ENCODE measurements at regions not wholly inside any gene's neighbourhood (a gene's known extent, or its start where the extent isn't known, plus 50 kb on each side); places are given as distances from the start of the nearest gene placed in this dataset.

DNA sequence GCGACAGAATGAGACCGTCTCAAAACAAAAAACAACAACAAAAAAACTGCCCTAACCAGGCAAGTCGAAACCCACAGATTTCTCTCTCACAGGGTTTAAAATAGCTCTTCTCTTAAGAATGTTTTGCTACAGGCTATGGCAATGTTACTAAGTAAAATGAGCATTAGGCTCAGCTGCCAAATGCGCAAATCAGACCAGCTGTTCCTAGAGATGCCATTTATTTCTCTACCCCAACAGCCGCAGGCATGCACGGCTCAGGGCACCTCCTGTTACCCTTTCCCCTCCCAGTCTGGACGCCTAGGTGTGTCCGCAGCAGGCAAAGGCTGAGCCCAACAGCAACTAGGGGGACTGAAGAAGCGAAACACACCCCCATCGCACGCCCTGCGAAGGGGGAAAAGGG, 168.3 kb upstream of the MBL2 start:
- DNase-seq = no peak

GRCh38 chr10:52939894-52940293, 167.3 kb upstream of the MBL2 start:
- no peak for DNase-seq

DNA sequence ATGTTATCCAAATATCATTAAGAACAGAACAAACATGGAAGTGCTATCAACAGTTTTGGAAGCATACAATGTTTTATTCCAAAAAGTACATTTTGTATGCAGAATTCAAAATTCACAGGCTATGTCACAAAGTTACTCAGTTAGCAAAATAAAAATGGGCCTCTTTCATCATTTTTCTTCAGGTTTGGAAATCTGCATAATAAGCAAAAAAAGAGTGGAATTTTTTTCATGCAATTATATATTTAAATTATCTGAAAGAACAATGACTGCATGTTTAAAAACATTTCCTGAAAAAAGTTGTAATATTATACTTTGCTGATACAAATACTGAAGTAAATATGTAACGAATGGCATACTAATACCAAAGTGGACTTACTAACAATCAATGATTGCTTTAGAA, 161.2 kb upstream of the MBL2 start:
- no peak for DNase-seq

DNA sequence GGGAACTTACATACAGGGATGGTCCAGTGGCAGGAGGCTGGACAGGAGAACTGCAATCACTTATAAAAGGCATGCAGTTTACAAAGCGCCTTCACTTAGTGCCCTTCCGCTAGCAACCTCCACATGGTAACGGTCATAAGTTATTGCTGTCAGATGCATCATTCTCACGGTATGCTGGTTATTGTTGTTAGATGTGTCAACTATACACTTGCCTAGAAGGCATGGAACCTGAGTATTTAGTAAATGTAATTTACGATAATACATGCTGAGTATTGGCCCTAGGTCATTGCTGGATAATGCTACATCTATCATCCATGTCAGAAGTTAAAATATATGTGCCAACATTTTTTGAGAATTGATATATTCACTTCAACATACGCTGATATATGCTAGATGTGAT, 155.1 kb upstream of the MBL2 start:
- no peak for DNase-seq

GRCh38 chr10:52923520-52923919, 150.9 kb upstream of the MBL2 start:
- DNase-seq = no peak

DNA sequence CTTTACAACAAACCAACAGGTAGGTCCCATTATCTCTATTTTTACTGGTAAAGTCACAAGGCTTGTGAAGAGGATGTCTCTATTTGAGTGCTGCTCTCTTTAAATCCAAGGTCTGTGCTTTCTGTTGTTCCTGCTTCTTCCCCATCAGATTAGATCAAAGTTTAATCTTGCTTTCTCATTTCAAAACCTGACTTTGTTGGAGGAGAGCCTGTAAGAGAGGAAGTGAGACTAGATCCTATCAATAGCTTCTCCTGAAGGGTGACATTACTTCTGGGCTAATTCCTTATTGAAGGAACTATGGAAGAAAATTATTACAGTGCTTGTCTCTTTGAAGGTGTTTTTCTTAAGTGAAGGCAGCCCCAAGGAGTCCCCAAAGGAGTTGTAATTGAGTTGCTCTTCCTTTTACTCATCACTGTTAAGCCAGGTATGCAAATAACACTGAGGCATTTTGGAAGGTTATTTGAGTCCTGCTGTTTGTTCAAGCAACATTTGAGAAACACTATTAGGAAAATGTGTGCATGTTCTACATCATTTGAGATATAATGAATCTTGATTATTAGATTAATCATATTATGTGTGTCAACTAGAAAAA, 146.2 kb upstream of the MBL2 start:
- DNase-seq = no peak

DNA sequence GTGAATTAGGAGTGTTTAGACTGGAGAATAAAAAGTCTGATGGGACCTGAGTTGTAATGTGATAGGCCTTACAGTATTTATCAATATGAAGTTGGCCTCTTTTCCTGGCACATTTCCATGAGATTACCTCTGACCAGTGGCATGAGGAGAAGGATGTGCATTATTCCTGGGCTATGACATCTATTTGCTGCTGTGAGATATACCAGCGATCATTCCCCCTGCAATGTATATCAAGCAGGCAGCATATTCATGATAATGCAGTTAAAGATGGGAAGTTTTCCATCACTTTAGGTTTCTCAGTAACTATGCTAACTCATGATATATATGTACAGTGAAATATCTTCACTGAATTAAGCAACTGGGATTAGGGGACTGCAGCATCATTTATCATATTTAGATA, 142.8 kb upstream of the MBL2 start:
- no peak for DNase-seq

DNA sequence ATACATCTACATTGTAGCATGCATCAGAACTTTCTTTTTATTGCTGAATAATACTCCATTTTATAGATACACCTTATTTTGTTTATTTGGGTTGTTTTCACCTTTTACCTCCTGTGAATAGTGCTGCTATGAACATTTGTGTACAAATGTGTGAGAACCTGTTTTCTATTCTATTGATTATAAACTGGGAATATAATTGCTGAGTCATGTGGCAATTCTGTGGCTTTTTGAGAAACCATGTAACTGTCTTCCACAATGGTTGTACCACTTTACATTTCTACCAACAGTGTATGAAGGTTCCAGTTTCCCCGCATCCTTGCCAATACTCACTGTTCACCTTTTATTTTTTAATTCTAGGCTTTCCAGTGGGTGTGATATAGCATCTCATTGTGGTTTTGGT, 138.6 kb upstream of the MBL2 start:
- no peak for DNase-seq

- DNase-seq = no peak
Measured at GRCh38 chr10:52908478-52908877, 135.9 kb upstream of the MBL2 start.

DNA sequence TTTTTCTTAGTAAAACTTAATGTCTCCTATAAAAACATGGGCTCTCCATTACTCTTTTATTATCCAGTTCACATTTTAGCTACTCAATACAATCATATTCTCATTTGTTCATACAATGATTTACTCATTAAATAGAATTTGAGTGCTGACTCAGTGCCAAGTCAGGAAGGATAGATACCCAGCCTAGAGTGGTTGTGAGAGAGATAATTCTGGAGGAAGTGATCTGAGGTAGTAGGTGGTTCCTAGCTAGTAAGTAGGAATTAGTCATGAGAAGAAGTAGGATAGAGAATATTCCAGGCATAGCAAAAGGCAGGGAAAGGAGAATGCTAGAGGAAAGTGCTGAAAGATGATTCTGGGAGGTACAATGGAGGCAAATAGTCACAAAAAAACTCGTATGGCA, 133.5 kb upstream of the MBL2 start:
- DNase-seq = no peak

- no peak for DNase-seq
Measured at GRCh38 chr10:52903397-52903938, 130.9 kb upstream of the MBL2 start.

- no peak for DNase-seq
Measured at GRCh38 chr10:52900593-52900992, 128.0 kb upstream of the MBL2 start.

DNA sequence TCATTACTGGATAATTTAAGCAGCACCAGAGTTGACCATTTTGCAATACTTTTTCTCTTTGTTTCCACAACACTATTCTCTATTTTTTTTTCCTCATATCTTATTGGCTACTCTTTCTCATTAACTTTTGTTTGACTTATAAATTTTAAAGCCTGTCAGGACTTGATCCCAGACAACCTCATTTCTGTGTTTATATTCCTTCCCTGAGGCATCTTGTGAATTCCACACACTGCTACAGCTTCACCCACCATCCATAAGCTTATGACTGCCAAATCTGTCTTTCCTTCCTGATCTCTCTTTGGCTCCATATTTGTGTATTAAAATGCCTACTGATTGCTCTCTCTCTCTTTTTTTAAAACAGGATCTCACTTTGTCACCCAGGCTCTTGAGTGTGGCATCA, 124.6 kb upstream of the MBL2 start:
- DNase-seq = no peak

DNA sequence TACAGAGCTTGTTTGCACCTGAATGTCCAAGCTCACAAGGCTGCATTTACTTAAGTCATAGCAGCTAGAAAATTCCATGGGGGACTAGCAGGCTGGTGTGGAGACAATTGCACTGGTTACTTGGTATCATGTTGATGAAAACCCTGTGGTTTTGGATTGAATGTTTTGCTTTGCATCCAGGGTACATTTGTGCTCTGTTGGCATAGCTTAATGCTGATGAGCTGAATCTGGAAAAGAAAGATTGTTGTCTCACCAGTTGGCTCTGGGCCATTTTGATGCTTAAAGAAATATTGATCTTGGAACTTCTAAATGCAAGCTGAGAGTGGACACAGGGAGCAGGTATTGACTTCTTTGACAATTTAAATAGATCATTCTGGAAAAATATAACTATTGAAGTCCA, 122.5 kb upstream of the MBL2 start:
- no peak for DNase-seq

GRCh38 chr10:52890281-52890680, 117.7 kb upstream of the MBL2 start:
- DNase-seq = no peak

DNA sequence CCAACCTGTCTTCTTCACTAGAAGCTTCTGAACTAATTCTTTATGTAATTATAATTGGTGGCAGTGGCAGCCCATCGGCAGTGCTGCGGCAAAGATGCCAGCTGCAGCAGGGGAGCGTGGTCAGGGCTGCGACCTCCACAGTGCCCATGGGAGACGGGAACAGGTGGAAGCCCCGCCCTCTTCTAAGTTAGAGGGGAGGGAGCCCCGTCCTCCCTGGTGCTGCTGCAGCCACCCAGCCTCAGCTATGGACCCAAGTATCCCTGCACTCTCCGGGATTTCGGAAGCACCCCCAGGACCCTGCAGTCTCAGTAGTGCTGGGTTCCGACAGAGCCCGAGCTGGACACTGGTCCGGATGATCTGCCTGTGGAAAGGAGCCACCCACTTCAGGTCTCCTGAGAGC, 117.0 kb upstream of the MBL2 start:
- no peak for DNase-seq

- DNase-seq = no peak
Measured at GRCh38 chr10:52883996-52884871, 111.7 kb upstream of the MBL2 start.

- DNase-seq = no peak
Measured at GRCh38 chr10:52879091-52879807, 106.7 kb upstream of the MBL2 start.

GRCh38 chr10:52877451-52877850, 104.9 kb upstream of the MBL2 start:
- no peak for DNase-seq

- DNase-seq = no peak
Measured at GRCh38 chr10:52875336-52875735, 102.8 kb upstream of the MBL2 start.

DNA sequence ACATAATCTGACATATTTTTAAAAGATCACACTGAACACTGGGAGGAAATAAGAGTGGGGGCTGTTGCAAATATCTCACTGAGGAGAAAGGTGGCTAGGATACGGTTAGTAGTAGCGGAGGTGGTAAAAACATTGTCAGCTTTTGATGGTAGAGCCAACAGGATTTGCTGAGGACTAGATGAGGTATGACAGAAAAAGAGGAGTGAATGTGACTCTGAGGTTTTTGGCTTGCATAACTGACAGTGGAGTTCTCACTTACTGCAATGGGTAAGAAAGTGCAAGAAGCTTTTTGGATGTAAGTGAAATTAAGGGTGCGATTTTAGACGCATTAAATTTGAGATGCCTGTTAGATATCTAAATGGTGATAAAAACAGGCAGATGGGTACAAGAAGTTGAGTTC, 102.0 kb upstream of the MBL2 start:
- DNase-seq = no peak

DNA sequence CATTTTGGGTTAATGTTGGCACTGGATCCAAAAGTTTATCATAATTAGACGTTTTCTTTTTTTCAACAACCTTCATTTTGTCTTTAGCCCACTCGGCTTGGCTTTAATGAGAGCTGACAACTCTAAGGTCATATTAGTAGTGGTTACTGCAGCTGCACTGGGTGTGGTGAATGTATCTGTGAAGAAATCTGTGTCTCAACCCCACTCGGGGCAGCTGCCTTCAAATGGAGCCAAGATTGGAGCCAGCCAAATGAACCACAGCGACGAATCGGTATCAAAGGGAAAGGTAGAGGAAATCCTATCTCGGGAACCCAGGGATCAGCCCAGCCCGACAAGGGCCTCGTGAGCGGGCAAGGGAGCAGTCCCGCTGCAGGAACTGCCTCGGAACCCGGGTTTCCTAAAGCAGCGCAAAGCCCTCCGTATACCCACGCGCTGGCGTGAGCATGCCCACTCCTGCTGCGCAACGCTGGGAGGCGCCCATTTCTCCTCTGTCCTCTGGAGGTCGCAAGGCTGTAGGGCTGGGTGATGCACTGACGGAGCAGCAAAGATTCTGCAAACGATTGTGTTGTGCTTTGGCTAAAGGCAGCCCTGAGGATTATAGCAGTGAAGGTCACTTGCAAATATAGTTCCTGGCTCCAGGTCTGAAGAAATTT, 98.7 kb upstream of the MBL2 start:
- DNase-seq = no peak

DNA sequence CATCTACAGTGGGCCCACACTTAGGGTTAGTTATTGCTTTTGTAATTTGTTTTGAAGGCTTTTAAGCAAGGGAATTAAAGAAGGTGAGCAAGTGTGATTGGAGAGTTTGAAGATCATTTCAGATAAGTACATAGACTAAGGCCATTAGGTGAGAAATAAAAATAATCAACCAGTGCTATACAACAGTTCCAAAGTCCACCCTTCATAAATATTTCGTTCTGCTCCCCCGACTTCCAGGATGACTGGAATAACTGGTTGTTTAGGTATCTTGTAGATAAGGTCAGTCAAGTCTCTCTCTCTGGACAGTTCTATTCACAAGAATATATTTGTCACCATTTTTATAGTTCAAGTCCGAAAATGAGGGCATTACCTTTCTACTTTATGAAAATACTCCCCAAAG, 98.0 kb upstream of the MBL2 start:
- no peak for DNase-seq

Measured in CD4-positive, alpha-beta T cell treated with Interleukin-15 for 1 hour (primary cell).